Aorta (tissue), 5 donors: ENCODE measurements at regions not wholly inside any gene's neighbourhood (a gene's known extent, or its start where the extent isn't known, plus 50 kb on each side); places are given as distances from the start of the nearest gene placed in this dataset.
A peak's percentile ranks its signal among the peaks of the same experiment; 100 is the strongest.

Experiments
- ATAC-seq: fragments of 200-7000 bp; cut with Tn5 transposase; one replicate; pipeline ENCODE4 v1.9.1; 2022; ENCODE audit warnings: moderate library complexity; ENCODE audit not compliant: low FRiP score
- DNase-seq, 2 donors: peaks; one replicate each; pipeline ENCODE4 v3.0.0-alpha.2; 2020
- H3K27ac ChIP-seq, 2 donors: one replicate each; pipeline ENCODE4 v1.5.1; 2013; ENCODE audit warnings: low read length in 2 of 2, mild to moderate bottlenecking in 2 of 2, moderate library complexity in 2 of 2, control low read depth in 1 of 2, inconsistent platforms in 1 of 2, low read depth in 1 of 2
- H3K27me3 ChIP-seq, 2 donors: one replicate each; pipeline ENCODE4 v1.6.1; 2013; ENCODE audit warnings: control low read depth in 1 of 2, low read length in 1 of 2, mild to moderate bottlenecking in 1 of 2, moderate library complexity in 1 of 2; ENCODE audit not compliant: insufficient read depth in 2 of 2, control insufficient read depth in 1 of 2
- H3K36me3 ChIP-seq, 2 donors: one replicate each; pipeline ENCODE4 v1.6.1; 2013; ENCODE audit warnings: control low read depth in 1 of 2, low read length in 1 of 2, mild to moderate bottlenecking in 1 of 2; ENCODE audit not compliant: insufficient read depth in 2 of 2, control insufficient read depth in 1 of 2
- H3K4me1 ChIP-seq, 2 donors: one replicate each; pipeline ENCODE4 v1.6.1; 2013; ENCODE audit warnings: low read length in 2 of 2, control low read depth in 1 of 2, mild to moderate bottlenecking in 1 of 2, moderate library complexity in 1 of 2; ENCODE audit not compliant: insufficient read depth in 2 of 2, control insufficient read depth in 1 of 2
- H3K4me3 ChIP-seq, 2 donors: one replicate each; pipeline ENCODE4 v1.5.1; 2013; ENCODE audit warnings: low read length in 2 of 2, control low read depth in 1 of 2, mild to moderate bottlenecking in 1 of 2
- H3K9me3 ChIP-seq: one replicate; pipeline ENCODE4 v1.6.1; 2013; ENCODE audit warnings: mild to moderate bottlenecking, low read length; ENCODE audit not compliant: control insufficient read depth
- WGBS, 2 donors: extraction: QIAGEN DNeasy Blood & Tissue Kit; methylation state at CpG; one replicate each; pipeline ENCODE4 v1.1.7; 2013; 5-methylcytosine and 5-hydroxymethylcytosine counted together
- intact Hi-C, 2 donors: fragments of 100-400 bp; cut with DNase I; formaldehyde crosslinking; loops; one replicate each; pipeline versions ENCODE4 v1.14.2 to v1.15.0; 2022
- donor health status: healthy with polysubstance abuse.
- donor health status: Bipolar disorder and iron deficiency.
- donor health status: DM: no; HTN: no; CAD: no.
- donor health status: DM: no; HTN: no; CAD: no.
- donor health status: DM: yes; HTN: yes; CAD: no.

- Histone ChIP-seq H3K36me3 (no peaks in the 10 kb centered on the region), H3K27me3 (no peaks in the 10 kb centered on the region), H3K27ac (no peak overlapping the region), H3K9me3 (no peaks in the 10 kb centered on the region), H3K4me1 (no peaks in the 10 kb centered on the region), H3K4me3 (no peak overlapping the region)
- WGBS, 2 donors: 98 to 100% methylated on average over 1 of the region's 1 CpG
- intact Hi-C loops: no loop called here
- no peak for DNase-seq
- ATAC-seq: no peak
These were observed 490.3 kb downstream of the ARHGEF28 start for GRCh38 chr5:74116266-74116665.

GRCh38 chr5:74113927-74114326 lies 487.9 kb downstream of the ARHGEF28 start:
- H3K27me3 ChIP-seq: no peaks in the 10 kb centered on the region
- no peaks in the 10 kb centered on the region for H3K4me1 ChIP-seq
- WGBS, 2 donors: 77 to 78% methylated on average over 2 of the region's 2 CpGs
- no peaks in the 10 kb centered on the region for H3K36me3 ChIP-seq
- H3K9me3 ChIP-seq: no peaks in the 10 kb centered on the region
- no peak overlapping the region for H3K27ac ChIP-seq
- intact Hi-C loops: no loop called here
- H3K4me3 ChIP-seq: no peak overlapping the region
- DNase-seq: no peak
- ATAC-seq: no peak

DNA sequence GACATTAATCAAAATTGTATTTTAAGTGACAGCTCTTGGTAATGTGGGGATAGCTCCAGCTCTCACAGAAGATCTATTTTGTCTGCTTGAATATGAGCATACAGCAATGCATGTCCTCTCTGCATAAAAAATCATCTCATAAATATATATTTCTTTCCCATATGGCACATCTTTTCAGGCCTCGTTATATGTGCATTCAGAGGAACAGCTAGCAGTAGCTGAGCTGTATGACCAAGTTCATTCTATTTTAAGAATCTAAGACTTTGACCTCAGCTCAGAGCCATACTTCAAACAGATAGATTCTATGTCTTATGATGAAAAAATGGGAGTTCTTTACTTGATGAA lies 487.2 kb downstream of the ARHGEF28 start:
- Histone ChIP-seq H3K4me3 (no peak overlapping the region), H3K27me3 (no peaks in the 10 kb centered on the region), H3K27ac (no peak overlapping the region), H3K4me1 (no peaks in the 10 kb centered on the region), H3K36me3 (no peaks in the 10 kb centered on the region), H3K9me3 (no peaks in the 10 kb centered on the region)
- no peak for ATAC-seq
- 76 to 80% methylated on average over 1 of the region's 1 CpG for WGBS, 2 donors
- DNase-seq: no peak
- intact Hi-C loops: no loop called here

- 97 to 100% methylated on average over 3 of the region's 3 CpGs for WGBS, 2 donors
- Histone ChIP-seq H3K9me3 (no peaks in the 10 kb centered on the region), H3K27ac (no peak overlapping the region), H3K4me1 (no peaks in the 10 kb centered on the region), H3K36me3 (no peaks in the 10 kb centered on the region), H3K27me3 (no peaks in the 10 kb centered on the region), H3K4me3 (no peak overlapping the region)
- intact Hi-C loops: no loop called here
- no peak for DNase-seq
- peak; percentile 36 for ATAC-seq
These were observed 486.6 kb downstream of the ARHGEF28 start for GRCh38 chr5:74112372-74113195.

- 54 to 56% methylated on average over 2 of the region's 2 CpGs for WGBS, 2 donors
- intact Hi-C loops: no loop called here
These were observed 485.8 kb downstream of the ARHGEF28 start for GRCh38 chr5:74111764-74112163.

GRCh38 chr5:74109344-74109743 lies 483.3 kb downstream of the ARHGEF28 start:
- intact Hi-C loops: no loop called here
- Histone ChIP-seq H3K4me1 (no peaks in the 10 kb centered on the region), H3K9me3 (no peaks in the 10 kb centered on the region), H3K4me3 (no peak overlapping the region), H3K36me3 (no peaks in the 10 kb centered on the region), H3K27ac (no peak overlapping the region), H3K27me3 (no peaks in the 10 kb centered on the region)
- 87 to 92% methylated on average over 4 of the region's 4 CpGs for WGBS, 2 donors
- ATAC-seq (no peak), DNase-seq (no peak)

More at GRCh38 chr5:74111764-74112163, 485.8 kb downstream of the ARHGEF28 start:
- H3K4me1 ChIP-seq: no peaks in the 10 kb centered on the region
- DNase-seq (no peak), ATAC-seq (no peak)
- H3K36me3 ChIP-seq: no peaks in the 10 kb centered on the region
- H3K27ac ChIP-seq: no peak overlapping the region
- no peak overlapping the region for H3K4me3 ChIP-seq
- no peaks in the 10 kb centered on the region for H3K9me3 ChIP-seq
- H3K27me3 ChIP-seq: no peaks in the 10 kb centered on the region

- DNase-seq (no peak), ATAC-seq (no peak)
- Histone ChIP-seq H3K27ac (no peak overlapping the region), H3K36me3 (no peaks in the 10 kb centered on the region), H3K4me1 (no peaks in the 10 kb centered on the region), H3K27me3 (no peaks in the 10 kb centered on the region), H3K9me3 (no peaks in the 10 kb centered on the region), H3K4me3 (no peak overlapping the region)
- intact Hi-C loops: no loop called here
These were observed 481.9 kb downstream of the ARHGEF28 start for GRCh38 chr5:74107899-74108298.

DNA sequence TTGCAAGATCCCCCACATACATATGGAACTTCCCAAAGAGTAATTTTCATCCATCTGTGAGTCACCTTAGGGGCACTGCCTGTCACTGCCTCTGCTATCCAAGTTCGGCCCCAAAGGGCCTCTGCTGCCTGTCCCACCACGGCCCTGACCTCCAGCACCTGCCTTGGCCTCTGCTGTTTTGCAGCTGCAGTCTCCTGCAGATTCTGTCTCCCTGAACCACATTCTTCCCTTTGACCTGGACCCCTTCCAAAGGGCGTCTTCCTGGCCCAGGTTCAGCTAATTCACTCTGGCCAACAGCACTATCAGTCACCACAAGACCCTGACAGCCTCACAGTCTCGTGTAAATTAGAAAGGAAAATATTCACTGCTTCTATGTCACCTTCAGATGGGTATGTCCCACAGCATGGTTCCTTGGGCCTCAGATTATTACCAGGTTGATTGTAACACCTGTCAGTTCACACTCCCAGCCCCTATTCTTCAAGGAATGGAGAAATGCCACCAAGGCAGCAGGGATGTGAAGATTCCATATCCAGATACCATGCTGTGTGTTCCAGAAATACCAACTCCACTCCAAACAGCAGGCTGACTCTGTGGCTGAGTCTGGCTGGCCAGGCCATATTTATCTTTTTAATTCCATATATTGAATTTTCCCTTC lies 479.3 kb downstream of the ARHGEF28 start:
- Histone ChIP-seq H3K4me3 (no peak overlapping the region), H3K27me3 (no peaks in the 10 kb centered on the region), H3K9me3 (no peaks in the 10 kb centered on the region), H3K4me1 (no peaks in the 10 kb centered on the region), H3K36me3 (no peaks in the 10 kb centered on the region), H3K27ac (no peak overlapping the region)
- no peak for DNase-seq
- no peak for ATAC-seq
- intact Hi-C loops: no loop called here
- 73 to 79% methylated on average over 4 of the region's 4 CpGs for WGBS, 2 donors
